Nephron progenitor cell (in vitro differentiated cells): ENCODE measurements at regions not wholly inside any gene's neighbourhood (a gene's known extent, or its start where the extent isn't known, plus 50 kb on each side); places are given as distances from the start of the nearest gene placed in this dataset.

Experiments
- DNase-seq: peaks from one replicate; pipeline ENCODE4 v3.0.0; 2021
- H3K27ac Mint-ChIP-seq: 2 replicates; pipeline ENCODE4 v1.8.0; 2021; ENCODE audit warnings: mild to moderate bottlenecking, moderate library complexity, mixed read lengths
- H3K27me3 Mint-ChIP-seq: 2 replicates; pipeline ENCODE4 v1.8.0; 2021; ENCODE audit warnings: mild to moderate bottlenecking, low read depth, mixed read lengths; ENCODE audit not compliant: poor library complexity
- H3K36me3 Mint-ChIP-seq: 2 replicates; pipeline ENCODE4 v1.8.0; 2021; ENCODE audit warnings: low read depth, mixed read lengths
- H3K4me1 Mint-ChIP-seq: 2 replicates; pipeline ENCODE4 v1.8.0; 2021; ENCODE audit warnings: mixed read lengths
- H3K4me3 Mint-ChIP-seq: 2 replicates; pipeline ENCODE4 v1.8.0; 2021; ENCODE audit warnings: mild to moderate bottlenecking, moderate library complexity, mixed read lengths
- H3K9me3 Mint-ChIP-seq: 2 replicates; pipeline ENCODE4 v1.8.0; 2021; ENCODE audit warnings: mild to moderate bottlenecking, moderate library complexity, mixed read lengths
- CTCF ChIP-seq: fragments of 200-600 bp; sonication (generic); IDR thresholded peaks from 2 replicates; pipeline ENCODE4 v1.5.0; 2021; ENCODE audit warnings: antibody characterized with exemption

DNA sequence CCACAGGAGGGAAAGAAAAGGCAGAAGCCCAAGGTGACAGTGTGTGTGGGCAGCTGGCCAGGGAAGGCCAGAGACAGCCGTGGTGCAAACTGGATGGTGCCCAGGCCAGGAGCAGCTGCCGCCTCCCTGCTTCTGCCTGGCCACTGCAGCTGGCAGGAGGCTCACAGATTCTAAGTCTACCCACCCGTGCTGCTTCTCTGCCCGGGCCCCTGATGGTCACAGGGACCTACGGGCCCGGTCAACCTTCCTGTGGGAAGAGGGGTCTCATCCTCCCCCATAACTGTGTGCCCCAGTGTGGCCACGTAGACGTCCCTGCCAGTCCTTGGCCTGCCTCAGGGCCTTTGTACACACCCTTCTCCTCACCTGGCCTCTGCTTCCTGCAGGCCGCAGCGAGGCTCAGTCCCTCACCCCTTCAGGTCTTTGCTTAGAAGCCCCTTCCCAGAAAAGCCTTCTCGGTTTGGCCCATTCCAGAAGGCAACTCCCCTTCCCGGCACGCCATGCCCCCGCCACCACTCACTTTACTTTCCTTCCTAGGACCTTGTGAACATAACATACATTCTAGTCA is 192.6 kb upstream of the AJAP1 start:
- DNase-seq: no peak
- Mint-ChIP-seq H3K4me3 (no peak overlapping the region), H3K27me3 (peaks cover 9% of the 10 kb centered on the region), H3K4me1 (peaks cover 6% of the 10 kb centered on the region), H3K27ac (no peak overlapping the region), H3K9me3 (peaks cover 4% of the 10 kb centered on the region), H3K36me3 (no peaks in the 10 kb centered on the region)
- TF ChIP-seq CTCF: no peak

DNA sequence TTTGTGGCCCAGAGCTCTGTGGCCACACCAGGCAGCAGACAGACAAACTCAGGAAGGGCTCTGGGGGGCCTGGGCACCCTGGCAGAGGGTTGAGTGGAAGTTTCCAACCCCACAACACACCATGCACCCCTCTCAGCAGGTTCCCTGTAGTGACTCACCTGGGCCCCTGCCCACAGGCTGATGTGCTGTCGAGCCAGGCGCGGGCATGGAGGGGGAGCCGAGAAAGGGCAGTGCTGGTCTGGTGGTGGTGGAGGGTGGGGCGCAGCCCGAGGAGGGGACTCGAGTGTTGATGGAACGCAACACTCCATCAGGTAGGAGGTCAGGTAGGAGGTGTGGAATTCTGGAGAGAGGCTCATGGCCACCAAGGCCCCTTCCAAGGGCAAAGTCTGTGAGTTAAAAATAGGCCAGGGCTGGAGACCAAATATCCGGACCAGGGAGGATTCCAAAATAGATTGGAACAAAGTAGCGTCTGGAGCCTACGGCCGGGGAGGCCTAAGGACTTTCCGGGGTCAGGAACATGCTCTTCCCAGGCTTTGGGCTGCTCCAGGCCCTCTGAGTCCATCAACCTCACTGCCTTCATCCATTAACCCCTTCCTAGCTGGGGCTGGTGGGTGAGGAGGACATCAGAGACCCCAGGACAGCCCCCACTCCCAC is 191.5 kb upstream of the AJAP1 start:
- H3K4me1 Mint-ChIP-seq: peaks cover 6% of the 10 kb centered on the region

DNA sequence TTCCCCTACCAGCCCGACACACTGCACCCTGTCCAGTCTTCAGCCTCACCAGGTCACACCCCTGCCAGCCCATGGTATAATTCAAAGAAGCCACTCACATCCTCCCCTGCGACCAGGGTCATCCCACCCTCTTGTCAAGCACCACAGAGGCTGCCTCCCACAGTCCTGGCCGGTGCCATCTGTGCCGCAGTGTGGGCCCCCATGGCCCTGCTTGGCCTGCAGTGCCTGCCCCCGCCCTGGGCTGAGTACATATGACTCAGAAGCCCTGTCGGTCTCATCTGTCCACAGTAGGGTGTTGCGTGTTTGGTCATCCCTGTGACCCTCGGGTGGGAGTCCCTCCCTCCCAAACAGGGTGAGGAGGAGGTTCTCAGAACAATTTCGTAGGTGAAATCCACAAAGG is 190.8 kb upstream of the AJAP1 start:
- Mint-ChIP-seq H3K4me1 (peaks cover 6% of the 10 kb centered on the region), H3K27ac (no peak overlapping the region), H3K4me3 (no peak overlapping the region), H3K9me3 (peaks cover 4% of the 10 kb centered on the region), H3K27me3 (peaks cover 9% of the 10 kb centered on the region), H3K36me3 (no peaks in the 10 kb centered on the region)
- no peak for DNase-seq
- TF ChIP-seq CTCF: no peak

More for the DNA sequence above, 191.5 kb upstream of the AJAP1 start:
- Mint-ChIP-seq H3K27ac (peak overlapping the region; percentile 7), H3K27me3 (peaks cover 9% of the 10 kb centered on the region), H3K9me3 (peaks cover 4% of the 10 kb centered on the region), H3K36me3 (no peaks in the 10 kb centered on the region), H3K4me3 (no peak overlapping the region)
- TF ChIP-seq CTCF: no peak
- no peak for DNase-seq

GRCh38 chr1:4464478-4464877 is 189.9 kb upstream of the AJAP1 start:
- H3K27me3 Mint-ChIP-seq: peaks cover 9% of the 10 kb centered on the region
- peaks cover 4% of the 10 kb centered on the region for H3K9me3 Mint-ChIP-seq
- peaks cover 6% of the 10 kb centered on the region for H3K4me1 Mint-ChIP-seq
- TF ChIP-seq CTCF: no peak
- no peak for DNase-seq
- no peak overlapping the region for H3K4me3 Mint-ChIP-seq
- H3K36me3 Mint-ChIP-seq: no peaks in the 10 kb centered on the region
- H3K27ac Mint-ChIP-seq: no peak overlapping the region

- Mint-ChIP-seq H3K4me3 (no peak overlapping the region), H3K36me3 (no peaks in the 10 kb centered on the region), H3K9me3 (peaks cover 4% of the 10 kb centered on the region), H3K4me1 (no peaks in the 10 kb centered on the region), H3K27ac (no peak overlapping the region), H3K27me3 (peaks cover 9% of the 10 kb centered on the region)
- no peak for DNase-seq
- TF ChIP-seq CTCF: no peak
Measured at GRCh38 chr1:4467241-4467640, 187.2 kb upstream of the AJAP1 start.

DNA sequence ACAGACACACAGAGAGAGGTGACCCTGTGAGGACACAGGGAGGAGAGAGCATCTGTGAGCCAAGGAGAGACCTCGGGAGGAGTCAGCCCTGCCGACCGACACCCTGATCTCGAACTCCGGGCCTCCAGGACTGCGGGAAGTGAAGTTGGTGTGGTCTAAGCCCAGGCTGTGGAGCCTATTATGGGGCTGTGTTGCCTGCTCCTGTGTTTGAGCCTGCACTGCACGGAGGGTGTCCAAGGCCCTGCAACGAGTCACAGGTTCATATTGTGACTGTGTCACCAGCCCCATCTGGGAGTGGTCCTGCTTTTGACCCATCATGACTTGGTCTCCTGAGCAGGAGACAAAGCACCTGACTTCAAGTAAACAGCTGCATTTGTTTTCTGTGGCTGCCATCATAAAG is 186.0 kb upstream of the AJAP1 start:
- no peaks in the 10 kb centered on the region for H3K4me1 Mint-ChIP-seq
- peaks cover 9% of the 10 kb centered on the region for H3K27me3 Mint-ChIP-seq
- TF ChIP-seq CTCF: no peak
- H3K27ac Mint-ChIP-seq: peak overlapping the region; percentile 39
- peaks cover 4% of the 10 kb centered on the region for H3K9me3 Mint-ChIP-seq
- no peaks in the 10 kb centered on the region for H3K36me3 Mint-ChIP-seq
- no peak for DNase-seq
- H3K4me3 Mint-ChIP-seq: no peak overlapping the region
